K562 (cell line): ENCODE measurements at regions not wholly inside any gene's neighbourhood (a gene's known extent, or its start where the extent isn't known, plus 50 kb on each side); places are given as distances from the start of the nearest gene placed in this dataset.

ENCODE experiments used
- ATAC-seq: fragments of 200-7000 bp; cut with Tn5 transposase; 3 replicates; pipeline ENCODE4 v1.9.1; 2020; ENCODE audit warnings: moderate library complexity
- BruUV-seq: library from RNA; stranded (reverse); fragments of 400-500 nt; replicated peaks from 2 replicates; lab custom pipeline; 2021; lab: Mats Ljungman, UMichigan
- CTCF ChIA-PET: fragments of 300-600 bp; formaldehyde crosslinking; extraction: SDS; loops from one replicate; lab custom pipeline; 2021; ENCODE audit warnings: low intra/inter-chr PET ratio; lab: Yijun Ruan, JAX
- POLR2A ChIA-PET: fragments of 300-600, 350-650 bp; sonication (Branson Sonifier 250); formaldehyde crosslinking; extraction: SDS; loops from one replicate; lab custom pipeline; 2021; ENCODE audit warnings: antibody characterized with exemption, inconsistent platforms; lab: Yijun Ruan, JAX
- DNase-seq, 4 experiments: peaks; one replicate each; pipeline versions ENCODE4 v3.0.0 to v3.0.0-alpha.2; 2011 to 2018; ENCODE audit warnings: low spot score in 3 of 4, mixed read lengths in 3 of 4; ENCODE audit errors: extremely low read depth in 1 of 4
- FAIRE-seq: peaks from 2 replicates; lab custom pipeline; 2011; peaks lifted over from hg19 to GRCh38; lab: Jason Lieb, UNC
- H2AFZ ChIP-seq: 2 replicates; pipeline ENCODE4 v1.6.0; 2011; ENCODE audit warnings: low read depth, low read length, control low read depth, inconsistent platforms
- H3K27ac ChIP-seq: fragments of 200-600 bp; 3 replicates; pipeline ENCODE4 v1.8.0; 2011; ENCODE audit warnings: low read depth, mild to moderate bottlenecking, control low read depth, inconsistent platforms, low read length, moderate library complexity, mixed read lengths; ENCODE audit errors: extremely low read depth
- H3K27me3 ChIP-seq, 2 experiments: fragments of 300-600 bp in 1 of 2; 2 replicates in 1 of 2; 3 replicates in 1 of 2; pipeline versions ENCODE4 v1.6.0 to v1.8.0; 2011; ENCODE audit warnings: inconsistent platforms in 2 of 2, low read length in 2 of 2, mild to moderate bottlenecking in 1 of 2, mixed read lengths in 1 of 2, moderate library complexity in 1 of 2; ENCODE audit not compliant: control insufficient read depth in 2 of 2, insufficient read depth in 2 of 2
- H3K36me3 ChIP-seq: fragments of 300-600 bp; 3 replicates; pipeline ENCODE4 v1.8.0; 2011; ENCODE audit warnings: mild to moderate bottlenecking, low read length, inconsistent platforms; ENCODE audit not compliant: control insufficient read depth, insufficient read depth
- H3K4me1 ChIP-seq, 2 experiments: fragments of 200-600 bp in 1 of 2; replicated peaks in 1 of 2; 2 replicates in 1 of 2; 3 replicates in 1 of 2; pipeline versions ENCODE4 v1.5.1 to v1.8.0; 2011; ENCODE audit warnings: inconsistent platforms in 2 of 2, low read length in 2 of 2, mild to moderate bottlenecking in 1 of 2, mixed read lengths in 1 of 2, moderate library complexity in 1 of 2; ENCODE audit not compliant: control insufficient read depth in 2 of 2, insufficient read depth in 2 of 2
- H3K4me2 ChIP-seq: 2 replicates; pipeline ENCODE4 v1.6.1; 2011; ENCODE audit warnings: low read length, control low read depth, inconsistent platforms, mixed read lengths; ENCODE audit not compliant: insufficient read depth
- H3K4me3 ChIP-seq: fragments of 200-600 bp; sonication (generic), shearing (Covaris generic); 2 replicates; pipeline ENCODE4 v1.5.1; 2016; ENCODE audit warnings: control low read depth, inconsistent platforms
- H3K79me2 ChIP-seq: fragments of 200-600 bp; 3 replicates; pipeline ENCODE4 v1.8.0; 2011; ENCODE audit warnings: low read length, inconsistent platforms; ENCODE audit not compliant: control insufficient read depth, insufficient read depth
- H3K9ac ChIP-seq, 2 experiments: 2 replicates each; pipeline versions ENCODE4 v1.6.0 to v1.6.1; 2011; ENCODE audit warnings: low read depth in 2 of 2, low read length in 2 of 2, control low read depth in 1 of 2, inconsistent platforms in 1 of 2, mild to moderate bottlenecking in 1 of 2, mixed read lengths in 1 of 2; ENCODE audit not compliant: insufficient read depth in 1 of 2
- H3K9me1 ChIP-seq: one replicate; pipeline ENCODE4 v1.6.0; 2011; ENCODE audit warnings: inconsistent platforms, mild to moderate bottlenecking, low read length, moderate library complexity; ENCODE audit not compliant: control insufficient read depth, insufficient read depth
- H3K9me3 ChIP-seq: replicated peaks from 2 replicates; pipeline ENCODE4 v1.5.1; 2011; ENCODE audit warnings: low read depth, low read length, inconsistent platforms; ENCODE audit not compliant: control insufficient read depth, insufficient read depth
- H4K20me1 ChIP-seq: replicated peaks from 2 replicates; pipeline ENCODE4 v1.6.1; 2011; ENCODE audit warnings: low read length, inconsistent platforms, mixed read lengths; ENCODE audit not compliant: control insufficient read depth, insufficient read depth
- CEBPG ChIP-seq, 3 experiments: fragments of 200-800 bp in 1 of 3; sonication (Bioruptor generic) in 1 of 3; sonication (generic) in 1 of 3; formaldehyde crosslinking in 1 of 3; IDR thresholded peaks in 2 of 3; conservative IDR thresholded peaks in 1 of 3; 2 replicates each; pipeline versions ENCODE4 v1.6.1 to v1.8.0; 2016 to 2022; ENCODE audit warnings: missing compliant biosample characterization in 2 of 3, missing genetic modification characterization in 2 of 3, mild to moderate bottlenecking in 1 of 3, missing genetic modification reagents in 1 of 3
- CREM ChIP-seq: IDR thresholded peaks from 2 replicates; pipeline ENCODE4 v1.6.1; 2014; ENCODE audit warnings: antibody characterized with exemption, low read depth
- E4F1 ChIP-seq: fragments of 250-450 bp; sonication (Bioruptor Pico); IDR thresholded peaks from 2 replicates; pipeline ENCODE4 v1.5.0; 2021; ENCODE audit warnings: mild to moderate bottlenecking, borderline replicate concordance
- EP300 ChIP-seq: IDR thresholded peaks from 2 replicates; pipeline ENCODE4 v1.6.1; 2012; ENCODE audit warnings: low read length, improper control_type of control experiment
- GTF2E2 ChIP-seq: fragments of 200-800 bp; sonication (Bioruptor generic); IDR thresholded peaks from 2 replicates; pipeline ENCODE4 v1.6.1; 2016; ENCODE audit warnings: missing genetic modification characterization, missing compliant biosample characterization
- HNRNPLL ChIP-seq: fragments of 200-400 bp; formaldehyde crosslinking; IDR thresholded peaks from 2 replicates; pipeline ENCODE4 v1.6.1; 2017; ENCODE audit warnings: low read length, low read depth, mild to moderate bottlenecking; ENCODE audit not compliant: poor library complexity, severe bottlenecking
- LARP7 ChIP-seq: fragments of 450-650 bp; IDR thresholded peaks from 2 replicates; pipeline ENCODE4 v1.6.1; 2016
- MLX ChIP-seq, 2 experiments: fragments of 450-650 bp in 1 of 2; sonication (generic) in 1 of 2; formaldehyde crosslinking; conservative IDR thresholded peaks; 2 replicates each; pipeline versions ENCODE4 v1.4.0 to v1.8.1; 2020 to 2022; ENCODE audit warnings: mild to moderate bottlenecking in 1 of 2, missing genetic modification reagents in 1 of 2
- NR3C1 ChIP-seq: sonication (generic); formaldehyde crosslinking; IDR thresholded peaks from 2 replicates; pipeline ENCODE4 v1.8.1; 2022; ENCODE audit warnings: missing genetic modification reagents
- PRPF4 ChIP-seq: fragments of 200-400 bp; formaldehyde crosslinking; IDR thresholded peaks from one replicate; pipeline ENCODE4 v1.6.1; 2017; ENCODE audit warnings: low read length, low read depth, mild to moderate bottlenecking; ENCODE audit not compliant: insufficient read depth, poor library complexity, severe bottlenecking
- RBM17 ChIP-seq: fragments of 200-400 bp; formaldehyde crosslinking; IDR thresholded peaks from 2 replicates; pipeline ENCODE4 v1.6.1; 2017; ENCODE audit warnings: low read depth, mild to moderate bottlenecking, low read length, borderline replicate concordance
- SREBF2 ChIP-seq: sonication (generic); formaldehyde crosslinking; IDR thresholded peaks from 2 replicates; pipeline ENCODE4 v1.4.0; 2020; ENCODE audit warnings: mild to moderate bottlenecking, missing genetic modification reagents
- STAG1 ChIP-seq: sonication (generic); formaldehyde crosslinking; IDR thresholded peaks from 2 replicates; pipeline ENCODE4 v1.5.0; 2020; ENCODE audit warnings: missing genetic modification reagents, borderline replicate concordance
- TCF3 ChIP-seq: sonication (generic); formaldehyde crosslinking; IDR thresholded peaks from 2 replicates; pipeline ENCODE4 v1.4.0; 2020; ENCODE audit warnings: mild to moderate bottlenecking, missing genetic modification reagents
- ZNF165 ChIP-seq: fragments of 250-450 bp; sonication (Bioruptor Pico); IDR thresholded peaks from 2 replicates; pipeline ENCODE4 v1.4.0; 2020; ENCODE audit warnings: borderline replicate concordance
- ZNF217 ChIP-seq: sonication (generic); formaldehyde crosslinking; IDR thresholded peaks from 2 replicates; pipeline ENCODE4 v1.8.0; 2022; ENCODE audit warnings: mild to moderate bottlenecking, missing genetic modification reagents
- in situ Hi-C: fragments of 300-500 bp; cut with MboI; formaldehyde crosslinking; loops from 4 replicates; pipeline ENCODE4 v1.15.0; 2018; ENCODE audit warnings: inconsistent platforms, mixed read lengths
- intact Hi-C: fragments of 100-400 bp; cut with micrococcal nuclease; formaldehyde crosslinking; loops from 2 replicates; pipeline ENCODE4 v1.14.2; 2022
- TF ChIP-seq, protein P1 (sequence below): fragments of 450-650 bp; IDR thresholded peaks from 2 replicates; pipeline ENCODE4 v1.7.1; 2018; ENCODE audit warnings: mild to moderate bottlenecking, low read depth; ENCODE audit not compliant: partially characterized antibody

DNA sequence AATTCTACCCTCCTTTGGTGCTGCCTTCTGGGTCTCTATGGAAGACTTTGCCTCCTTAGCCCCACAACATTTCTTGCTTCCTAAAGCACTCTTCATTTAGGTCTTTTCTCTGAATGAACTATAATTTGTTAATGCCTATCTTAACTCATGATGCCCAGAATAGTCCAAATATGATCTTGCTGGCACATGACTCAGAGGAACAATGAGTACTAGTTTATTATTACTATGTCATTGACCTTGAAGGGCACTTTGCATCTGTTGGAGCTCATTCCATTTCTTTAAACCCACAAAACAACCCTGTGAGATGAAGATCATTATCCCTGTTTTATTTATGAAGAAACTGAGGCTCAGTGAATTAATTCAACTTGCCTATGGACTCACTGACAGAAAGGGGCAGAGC, 320.2 kb upstream of the PLET1 start:
- no peaks in the 10 kb centered on the region for H3K36me3 ChIP-seq
- H3K9me3 ChIP-seq, result no peaks in the 10 kb centered on the region
- ChIA-PET POLR2A (interaction anchor here (1.4 kb wide), 1 partner anchor 17 kb away, joined by 3 read pairs; no protein-coding TSS in a partner anchor), CTCF (no interaction called here)
- H3K27me3 ChIP-seq, result no peaks in the 10 kb centered on the region; a peak in 1 of 5 replicates
- no TSS peak for BruUV-seq
- no peaks in the 10 kb centered on the region for H3K79me2 ChIP-seq
- DNase-seq (no peak), FAIRE-seq (no peak)
- H2AFZ ChIP-seq, result no peak overlapping the region
- intact Hi-C loops, result no loop called here
- no peak overlapping the region for H3K4me2 ChIP-seq
- TF ChIP-seq ZNF165 (CRISPR knock-in tag) (no peak), CREM (no peak), TCF3 (CRISPR knock-in tag) (no peak), LARP7 (no peak), EP300 (no peak), NR3C1 (CRISPR knock-in tag) (no peak), HNRNPLL (no peak), MLX (CRISPR knock-in tag; conservative IDR thresholded peaks at IDR 0.05) (no peak), PRPF4 (no peak), GTF2E2 (tag) (no peak), SREBF2 (CRISPR knock-in tag) (no peak), RBM17 (no peak), CEBPG (CRISPR knock-in tag; IDR thresholded peaks at IDR 0.05) (no peak), CEBPG (tag; conservative IDR thresholded peaks at IDR 0.05 in 1 of 2, IDR thresholded peaks at IDR 0.05 in 1 of 2) (no peak), ZNF217 (CRISPR knock-in tag) (no peak), E4F1 (CRISPR knock-in tag) (no peak), STAG1 (CRISPR knock-in tag) (no peak)
- TF ChIP-seq, protein P1, sequence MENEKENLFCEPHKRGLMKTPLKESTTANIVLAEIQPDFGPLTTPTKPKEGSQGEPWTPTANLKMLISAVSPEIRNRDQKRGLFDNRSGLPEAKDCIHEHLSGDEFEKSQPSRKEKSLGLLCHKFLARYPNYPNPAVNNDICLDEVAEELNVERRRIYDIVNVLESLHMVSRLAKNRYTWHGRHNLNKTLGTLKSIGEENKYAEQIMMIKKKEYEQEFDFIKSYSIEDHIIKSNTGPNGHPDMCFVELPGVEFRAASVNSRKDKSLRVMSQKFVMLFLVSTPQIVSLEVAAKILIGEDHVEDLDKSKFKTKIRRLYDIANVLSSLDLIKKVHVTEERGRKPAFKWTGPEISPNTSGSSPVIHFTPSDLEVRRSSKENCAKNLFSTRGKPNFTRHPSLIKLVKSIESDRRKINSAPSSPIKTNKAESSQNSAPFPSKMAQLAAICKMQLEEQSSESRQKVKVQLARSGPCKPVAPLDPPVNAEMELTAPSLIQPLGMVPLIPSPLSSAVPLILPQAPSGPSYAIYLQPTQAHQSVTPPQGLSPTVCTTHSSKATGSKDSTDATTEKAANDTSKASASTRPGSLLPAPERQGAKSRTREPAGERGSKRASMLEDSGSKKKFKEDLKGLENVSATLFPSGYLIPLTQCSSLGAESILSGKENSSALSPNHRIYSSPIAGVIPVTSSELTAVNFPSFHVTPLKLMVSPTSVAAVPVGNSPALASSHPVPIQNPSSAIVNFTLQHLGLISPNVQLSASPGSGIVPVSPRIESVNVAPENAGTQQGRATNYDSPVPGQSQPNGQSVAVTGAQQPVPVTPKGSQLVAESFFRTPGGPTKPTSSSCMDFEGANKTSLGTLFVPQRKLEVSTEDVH, result no peak
- TF ChIP-seq, all 486 proteins: peak for 0
- no peak for ATAC-seq
- Histone ChIP-seq H4K20me1 (no peaks in the 10 kb centered on the region; the same call in 1 of the 2 replicates), H3K9me1 (no peaks in the 10 kb centered on the region), H3K4me3 (no peak overlapping the region), H3K9ac (no peak overlapping the region), H3K27ac (no peak overlapping the region), H3K4me1 (no peaks in the 10 kb centered on the region)
- in situ Hi-C loops, result loop anchor here (10.0 kb wide), 1 partner anchor 704 kb away; no protein-coding TSS in a partner anchor
